Heart left ventricle (tissue), 13 donors: ENCODE measurements at regions not wholly inside any gene's neighbourhood (a gene's known extent, or its start where the extent isn't known, plus 50 kb on each side); places are given as distances from the start of the nearest gene placed in this dataset.

Experiments
- CTCF ChIP-seq, 12 donors: fragments of 200-600 bp; sonication (generic) in 4 of 12; IDR thresholded peaks; one replicate each; pipeline versions ENCODE4 v1.5.0 to v1.8.0; 2018 to 2022; ENCODE audit warnings: antibody characterized with exemption in 12 of 12, mild to moderate bottlenecking in 5 of 12
- POLR2A ChIP-seq, 2 donors: fragments of 450-650 bp; IDR thresholded peaks; one replicate each; pipeline ENCODE4 v1.6.1; 2017; ENCODE audit warnings: antibody characterized with exemption in 2 of 2, mild to moderate bottlenecking in 2 of 2, moderate library complexity in 2 of 2
- donor health status: ischemic (EF 13 %, LVEDD 7.1; RV severe dilation, severe dysfunction).
- donor health status: DM: no; HTN: yes; CAD: no.
- donor health status: DM: no; HTN: no; CAD: no.
- donor health status: ischemic (EF 25% LVEDD 6.9; RV normal size, moderate dysfunction).
- donor health status: ischemic (EF 25% LVEDD 5.7; RV mildly dilated, moderate dysfunction).
- donor health status: ischemic (EF 35%, LVEDD 5.7; RV mildly dilated, moderate dysfunction).
- donor health status: nonischemic (EF 11% LVEDD 7.7; RV severe dilation, severe dysfunction).
- donor health status: DM: yes; HTN: yes; CAD: no.
- donor health status: PGD.
- donor health status: ischemic (EF 29% LVEDD 5.4; RV normal size, mild dysfunction).
- donor health status: nonischemic (EF 23%, LVEDD 6.1; RV moderate dilation, normal function).

- TF ChIP-seq CTCF (IDR thresholded peaks at IDR 0.05) (no peak), POLR2A (IDR thresholded peaks at IDR 0.05) (no peak)
Observed at GRCh38 chr6:4383910-4384638, 248.7 kb upstream of the ECI2 start.
